ENCODE measurements at regions not wholly inside any gene's neighbourhood (a gene's known extent, or its start where the extent isn't known, plus 50 kb on each side); places are given as distances from the start of the nearest gene placed in this dataset.

- DNase-seq, result no peak
- H3K27ac Mint-ChIP-seq (ENCODE audit: unreplicated experiment), result no peak overlapping the region
- no peaks in the 10 kb centered on the region for H3K4me1 Mint-ChIP-seq (ENCODE audit: low read depth, unreplicated experiment)
- Histone ChIP-seq H3K9me3 (peaks cover 12% of the 10 kb centered on the region), H3K27me3 (replicated peaks; ENCODE audit: control insufficient read depth, insufficient read depth, low read length) (no peaks in the 10 kb centered on the region), H3K36me3 (ENCODE audit: control insufficient read depth, insufficient read depth, low read length) (no peaks in the 10 kb centered on the region), H3K4me3 (ENCODE audit: low read depth, low read length) (no peak overlapping the region), H3K4me1 (no peaks in the 10 kb centered on the region)
- no TSS peak for BruUV-seq (replicated peaks)
- H3K9me3 Mint-ChIP-seq (ENCODE audit: unreplicated experiment), result peaks cover 11% of the 10 kb centered on the region
- intact Hi-C loops (cut with micrococcal nuclease; ENCODE audit: unreplicated experiment), result no loop called here
- ChIA-PET POLR2A (interaction anchor here (0.5 to 0.6 kb wide), 3 partner anchors 17 to 79 kb away, joined by 3 to 4 read pairs (median 4); no protein-coding TSS in a partner anchor), CTCF (interaction anchor here (1.3 kb wide), 1 partner anchor 25 kb away, joined by 9 read pairs; no protein-coding TSS in a partner anchor)
- no peaks in the 10 kb centered on the region for H3K36me3 Mint-ChIP-seq (ENCODE audit: insufficient read depth, unreplicated experiment)
- no peak for TF ChIP-seq CTCF (IDR thresholded peaks at IDR 0.05; ENCODE audit: insufficient read depth in 1 of 2, low read depth in 1 of 2, low read length in 1 of 2, severe bottlenecking in 1 of 2, unreplicated experiment in 1 of 2)
- no peaks in the 10 kb centered on the region for H3K27me3 Mint-ChIP-seq (ENCODE audit: insufficient read depth, unreplicated experiment)
- no peak overlapping the region for H3K4me3 Mint-ChIP-seq (ENCODE audit: unreplicated experiment)
These were observed 78.2 kb upstream of the TJP1 start for GRCh38 chr15:29900237-29901189.

GRCh38 chr15:29896062-29896461 lies 73.8 kb upstream of the TJP1 start:
- H3K27me3 Mint-ChIP-seq (ENCODE audit: insufficient read depth, unreplicated experiment), result no peaks in the 10 kb centered on the region
- H3K27ac Mint-ChIP-seq (ENCODE audit: unreplicated experiment), result no peak overlapping the region
- TF ChIP-seq CTCF (IDR thresholded peaks at IDR 0.05; ENCODE audit: insufficient read depth in 1 of 2, low read depth in 1 of 2, low read length in 1 of 2, severe bottlenecking in 1 of 2, unreplicated experiment in 1 of 2), result no peak
- BruUV-seq (replicated peaks), result no TSS peak
- no peaks in the 10 kb centered on the region for H3K4me1 ChIP-seq
- H3K4me1 Mint-ChIP-seq (ENCODE audit: low read depth, unreplicated experiment), result no peaks in the 10 kb centered on the region
- no peak for DNase-seq
- CTCF ChIA-PET, result no interaction called here
- H3K9me3 ChIP-seq, result peaks cover 12% of the 10 kb centered on the region
- H3K27me3 ChIP-seq (replicated peaks; ENCODE audit: control insufficient read depth, insufficient read depth, low read length), result no peaks in the 10 kb centered on the region
- H3K36me3 ChIP-seq (ENCODE audit: control insufficient read depth, insufficient read depth, low read length), result no peaks in the 10 kb centered on the region
- intact Hi-C loops (cut with micrococcal nuclease; ENCODE audit: unreplicated experiment), result no loop called here
- H3K36me3 Mint-ChIP-seq (ENCODE audit: insufficient read depth, unreplicated experiment), result no peaks in the 10 kb centered on the region
- POLR2A ChIA-PET, result interaction anchor here (0.6 kb wide), 1 partner anchor 82 kb away, joined by 3 read pairs; no protein-coding TSS in a partner anchor
- peaks cover 20% of the 10 kb centered on the region for H3K9me3 Mint-ChIP-seq (ENCODE audit: unreplicated experiment)
- no peak overlapping the region for H3K4me3 Mint-ChIP-seq (ENCODE audit: unreplicated experiment)
- H3K4me3 ChIP-seq (ENCODE audit: low read depth, low read length), result no peak overlapping the region

GRCh38 chr15:29891096-29891457 lies 68.8 kb upstream of the TJP1 start:
- H3K4me1 ChIP-seq, result no peaks in the 10 kb centered on the region
- Mint-ChIP-seq H3K4me3 (ENCODE audit: unreplicated experiment) (no peak overlapping the region), H3K27ac (ENCODE audit: unreplicated experiment) (no peak overlapping the region), H3K4me1 (ENCODE audit: low read depth, unreplicated experiment) (peaks cover 7% of the 10 kb centered on the region), H3K9me3 (ENCODE audit: unreplicated experiment) (peaks cover 13% of the 10 kb centered on the region), H3K27me3 (ENCODE audit: insufficient read depth, unreplicated experiment) (no peaks in the 10 kb centered on the region), H3K36me3 (ENCODE audit: insufficient read depth, unreplicated experiment) (no peaks in the 10 kb centered on the region)
- H3K27me3 ChIP-seq (replicated peaks; ENCODE audit: control insufficient read depth, insufficient read depth, low read length), result no peaks in the 10 kb centered on the region
- TF ChIP-seq CTCF (IDR thresholded peaks at IDR 0.05; ENCODE audit: insufficient read depth in 1 of 2, low read depth in 1 of 2, low read length in 1 of 2, severe bottlenecking in 1 of 2, unreplicated experiment in 1 of 2), result no peak
- DNase-seq, result no peak
- ChIA-PET POLR2A (no interaction called here), CTCF (interaction anchor here (1.3 kb wide), 1 partner anchor 35 kb away, joined by 4 read pairs; no protein-coding TSS in a partner anchor)
- intact Hi-C loops (cut with micrococcal nuclease; ENCODE audit: unreplicated experiment), result no loop called here
- no peak overlapping the region for H3K4me3 ChIP-seq (ENCODE audit: low read depth, low read length)
- no peaks in the 10 kb centered on the region for H3K36me3 ChIP-seq (ENCODE audit: control insufficient read depth, insufficient read depth, low read length)
- no TSS peak for BruUV-seq (replicated peaks)
- no peaks in the 10 kb centered on the region; the same call in 1 of the 2 replicates for H3K9me3 ChIP-seq
